Gastroesophageal sphincter (tissue), 4 donors: ENCODE measurements at regions not wholly inside any gene's neighbourhood (a gene's known extent, or its start where the extent isn't known, plus 50 kb on each side); places are given as distances from the start of the nearest gene placed in this dataset.

Source experiments
- ATAC-seq: fragments of 150-250 bp; one replicate; pipeline ENCODE4 v1.9.1; 2016; ENCODE audit warnings: mild to moderate bottlenecking, moderate library complexity
- H3K27ac ChIP-seq, 4 donors: fragments of 200-600 bp; sonication (generic) in 3 of 4; 1 replicate in 3 of 4; 2 replicates in 1 of 4; pipeline ENCODE4 v1.5.1; 2016 to 2019
- H3K27me3 ChIP-seq: fragments of 200-600 bp; sonication (generic); one replicate; pipeline ENCODE4 v1.5.1; 2019
- H3K36me3 ChIP-seq, 2 donors: fragments of 200-600 bp; sonication (generic); one replicate each; pipeline ENCODE4 v1.5.1; 2019; ENCODE audit warnings: control low read depth in 1 of 2
- H3K4me1 ChIP-seq, 3 donors: fragments of 200-600 bp; sonication (generic); 1 replicate in 2 of 3; 2 replicates in 1 of 3; pipeline ENCODE4 v1.5.1; 2016 to 2019; ENCODE audit warnings: control low read depth in 2 of 3
- H3K4me3 ChIP-seq, 2 donors: fragments of 200-600 bp; sonication (generic); one replicate each; pipeline ENCODE4 v1.5.1; 2019; ENCODE audit warnings: mild to moderate bottlenecking in 1 of 2, moderate library complexity in 1 of 2
- H3K9me3 ChIP-seq, 3 donors: fragments of 200-600 bp; sonication (generic); one replicate each; pipeline ENCODE4 v1.5.1; 2017 to 2019; ENCODE audit warnings: control low read depth in 2 of 3
- CTCF ChIP-seq, 4 experiments: fragments of 200-600 bp in 2 of 4; fragments of 450-650 bp in 2 of 4; sonication (generic) in 1 of 4; IDR thresholded peaks; one replicate each; pipeline ENCODE4 v1.5.1; 2017 to 2019; ENCODE audit warnings: antibody characterized with exemption in 4 of 4, mild to moderate bottlenecking in 2 of 4, moderate library complexity in 2 of 4
- EP300 ChIP-seq: sonication (generic); formaldehyde crosslinking; IDR thresholded peaks from one replicate; pipeline ENCODE4 v1.6.1; 2017; ENCODE audit warnings: antibody characterized with exemption, mild to moderate bottlenecking
- POLR2A ChIP-seq, 2 donors: fragments of 450-650 bp; IDR thresholded peaks; one replicate each; pipeline ENCODE4 v1.6.1; 2017; ENCODE audit warnings: antibody characterized with exemption in 2 of 2, mild to moderate bottlenecking in 2 of 2, moderate library complexity in 1 of 2
- POLR2AphosphoS5 ChIP-seq: sonication (generic); formaldehyde crosslinking; IDR thresholded peaks from one replicate; pipeline ENCODE4 v1.6.1; 2017; ENCODE audit warnings: antibody characterized with exemption
- WGBS, 2 donors: methylation state at CpG; one replicate each; pipeline ENCODE4 v1.1.5; 2018; ENCODE audit warnings: low coverage in 1 of 2; 5-methylcytosine and 5-hydroxymethylcytosine counted together

GRCh38 chr4:115331241-115331640 is 217.8 kb upstream of the NDST4 start:
- TF ChIP-seq POLR2A (IDR thresholded peaks at IDR 0.05) = no peak
- TF ChIP-seq EP300 = no peak
- no peak for TF ChIP-seq CTCF (IDR thresholded peaks at IDR 0.05)
- TF ChIP-seq POLR2AphosphoS5 = no peak
- no peaks in the 10 kb centered on the region for H3K4me1 ChIP-seq
- no peaks in the 10 kb centered on the region for H3K36me3 ChIP-seq
- no peak overlapping the region for H3K27ac ChIP-seq
- H3K27me3 ChIP-seq = no peaks in the 10 kb centered on the region
- WGBS, 2 donors = 59 to 85% methylated on average over 2 of the region's 2 CpGs
- no peaks in the 10 kb centered on the region for H3K9me3 ChIP-seq
- ATAC-seq = no peak
- no peak overlapping the region for H3K4me3 ChIP-seq

GRCh38 chr4:115325836-115326235 is 212.4 kb upstream of the NDST4 start:
- Histone ChIP-seq H3K4me3 (no peak overlapping the region), H3K27me3 (no peaks in the 10 kb centered on the region), H3K27ac (no peak overlapping the region), H3K9me3 (no peaks in the 10 kb centered on the region), H3K4me1 (no peaks in the 10 kb centered on the region), H3K36me3 (no peaks in the 10 kb centered on the region)
- WGBS, 2 donors = 40% methylated on average over 1 to 2 of the region's 2 CpGs
- ATAC-seq = no peak
- no peak for TF ChIP-seq POLR2A (IDR thresholded peaks at IDR 0.05)

- WGBS, 2 donors = 48 to 51% methylated on average over 4 of the region's 4 CpGs
Measured at GRCh38 chr4:115323106-115323707, 209.8 kb upstream of the NDST4 start.

GRCh38 chr4:115315182-115315581 is 201.8 kb upstream of the NDST4 start:
- no peaks in the 10 kb centered on the region for H3K27me3 ChIP-seq
- H3K4me1 ChIP-seq = no peaks in the 10 kb centered on the region
- TF ChIP-seq EP300 (no peak), POLR2AphosphoS5 (no peak), CTCF (IDR thresholded peaks at IDR 0.05) (no peak), POLR2A (IDR thresholded peaks at IDR 0.05) (no peak)
- H3K27ac ChIP-seq = no peak overlapping the region
- H3K9me3 ChIP-seq = no peaks in the 10 kb centered on the region
- ATAC-seq = no peak
- no peak overlapping the region for H3K4me3 ChIP-seq
- WGBS, 2 donors = 88 to 92% methylated on average over 4 of the region's 4 CpGs
- H3K36me3 ChIP-seq = no peaks in the 10 kb centered on the region

More at GRCh38 chr4:115323106-115323707, 209.8 kb upstream of the NDST4 start:
- H3K27ac ChIP-seq = no peak overlapping the region
- no peak for TF ChIP-seq CTCF (IDR thresholded peaks at IDR 0.05)
- no peak for TF ChIP-seq POLR2A (IDR thresholded peaks at IDR 0.05)
- no peak for TF ChIP-seq POLR2AphosphoS5
- TF ChIP-seq EP300 = no peak
- no peaks in the 10 kb centered on the region for H3K4me1 ChIP-seq
- ATAC-seq = no peak
- H3K4me3 ChIP-seq = no peak overlapping the region
- H3K27me3 ChIP-seq = no peaks in the 10 kb centered on the region
- H3K36me3 ChIP-seq = no peaks in the 10 kb centered on the region
- no peaks in the 10 kb centered on the region for H3K9me3 ChIP-seq

GRCh38 chr4:115310641-115311040 is 197.2 kb upstream of the NDST4 start:
- Histone ChIP-seq H3K27ac (no peak overlapping the region), H3K4me1 (no peaks in the 10 kb centered on the region), H3K4me3 (no peak overlapping the region), H3K36me3 (no peaks in the 10 kb centered on the region), H3K27me3 (no peaks in the 10 kb centered on the region), H3K9me3 (no peaks in the 10 kb centered on the region)
- 51 to 55% methylated on average over 2 of the region's 2 CpGs for WGBS, 2 donors
- no peak for TF ChIP-seq POLR2AphosphoS5
- no peak for ATAC-seq

- H3K4me1 ChIP-seq = no peaks in the 10 kb centered on the region
- H3K27me3 ChIP-seq = no peaks in the 10 kb centered on the region
- no peaks in the 10 kb centered on the region for H3K36me3 ChIP-seq
- no peak for TF ChIP-seq EP300
- TF ChIP-seq POLR2A (IDR thresholded peaks at IDR 0.05) = no peak
- no peak for TF ChIP-seq POLR2AphosphoS5
- no peak for TF ChIP-seq CTCF (IDR thresholded peaks at IDR 0.05)
- WGBS, 2 donors = 67 to 93% methylated on average over 1 of the region's 1 CpG
- no peak overlapping the region for H3K4me3 ChIP-seq
- no peak for ATAC-seq
- no peaks in the 10 kb centered on the region for H3K9me3 ChIP-seq
- no peak overlapping the region for H3K27ac ChIP-seq
Measured at GRCh38 chr4:115294717-115295116, 181.3 kb upstream of the NDST4 start.
